A549 (cell line): ENCODE measurements at regions not wholly inside any gene's neighbourhood (a gene's known extent, or its start where the extent isn't known, plus 50 kb on each side); places are given as distances from the start of the nearest gene placed in this dataset.
A peak's percentile ranks its signal among the peaks of the same experiment; 100 is the strongest.

Experiments
- ATAC-seq, 2 experiments: fragments of 200-7000 bp in 1 of 2; fragments of >200 bp in 1 of 2; cut with Nextera tagmentation in 1 of 2; cut with Tn5 transposase in 1 of 2; 3 replicates each; pipeline versions ENCODE4 v1.8.0 to v1.9.1; 2018 to 2020; ENCODE audit warnings: mild to moderate bottlenecking in 1 of 2, moderate library complexity in 1 of 2
- CTCF ChIA-PET: fragments of 300-600 bp; sonication (Branson Sonifier 250); formaldehyde crosslinking; extraction: SDS; loops from one replicate; lab custom pipeline; 2021; ENCODE audit warnings: antibody characterized with exemption, inconsistent platforms; lab: Yijun Ruan, JAX
- POLR2A ChIA-PET: fragments of 350-600 bp; formaldehyde crosslinking; extraction: SDS; loops from one replicate; lab custom pipeline; 2021; ENCODE audit warnings: antibody characterized with exemption, inconsistent platforms; lab: Yijun Ruan, JAX
- DNase-seq, 2 experiments: peaks; one replicate each; pipeline versions ENCODE4 v3.0.0 to v3.0.0-alpha.2; 2011 to 2016; ENCODE audit warnings: low read depth in 1 of 2, low spot score in 1 of 2
- FAIRE-seq: peaks from 2 replicates; lab custom pipeline; 2011; peaks lifted over from hg19 to GRCh38; lab: Jason Lieb, UNC
- H3K27ac ChIP-seq, 2 experiments: fragments of >200 bp; sonication (Bioruptor Twin); formaldehyde crosslinking; 3 replicates each; pipeline ENCODE4 v1.5.1; 2016 to 2017
- H3K4me1 ChIP-seq: fragments of >200 bp; sonication (Bioruptor Twin); formaldehyde crosslinking; 3 replicates; pipeline ENCODE4 v1.6.1; 2016
- H3K4me2 ChIP-seq: fragments of >200 bp; sonication (Bioruptor Twin); formaldehyde crosslinking; 3 replicates; pipeline ENCODE4 v1.6.1; 2016
- H3K4me3 ChIP-seq: fragments of >200 bp; sonication (Bioruptor Twin); formaldehyde crosslinking; 3 replicates; pipeline ENCODE4 v1.5.1; 2016
- H3K9me3 ChIP-seq: fragments of >200 bp; sonication (Bioruptor Twin); formaldehyde crosslinking; 3 replicates; pipeline ENCODE4 v1.6.1; 2016
- CBX2 ChIP-seq: fragments of 200-600 bp; sonication (generic); IDR thresholded peaks from 2 replicates; pipeline ENCODE4 v1.6.1; 2016; ENCODE audit warnings: low read depth, mild to moderate bottlenecking, borderline replicate concordance
- CHD4 ChIP-seq: fragments of 200-600 bp; sonication (generic); IDR thresholded peaks from 2 replicates; pipeline ENCODE4 v1.6.1; 2016; ENCODE audit warnings: antibody characterized with exemption, mild to moderate bottlenecking, borderline replicate concordance
- FOSL2 ChIP-seq, 2 experiments: fragments of 450-650 bp in 1 of 2; fragments of >200 bp in 1 of 2; sonication (Bioruptor Twin) in 1 of 2; formaldehyde crosslinking; IDR thresholded peaks; 2 replicates each; pipeline versions ENCODE4 v1.5.0 to v1.6.1; 2016 to 2020; ENCODE audit warnings: mild to moderate bottlenecking in 1 of 2, moderate library complexity in 1 of 2
- FOXS1 ChIP-seq: fragments of 250-450 bp; sonication (Bioruptor Pico); IDR thresholded peaks from 2 replicates; pipeline ENCODE4 v1.5.0; 2020; ENCODE audit warnings: mild to moderate bottlenecking, moderate library complexity
- HDAC2 ChIP-seq: fragments of 200-600 bp; sonication (generic); IDR thresholded peaks from 2 replicates; pipeline ENCODE4 v1.6.1; 2016
- HOXB5 ChIP-seq: fragments of 250-450 bp; sonication (Bioruptor Pico); IDR thresholded peaks from 2 replicates; pipeline ENCODE4 v1.5.0; 2020; ENCODE audit warnings: mild to moderate bottlenecking, moderate library complexity
- JUN ChIP-seq, 2 experiments: fragments of >200 bp; sonication (Bioruptor Twin); formaldehyde crosslinking; IDR thresholded peaks; 2 replicates in 1 of 2; 3 replicates in 1 of 2; pipeline ENCODE4 v1.6.1; 2016 to 2017
- JUNB ChIP-seq: fragments of >200 bp; sonication (Bioruptor Twin); formaldehyde crosslinking; IDR thresholded peaks from 2 replicates; pipeline ENCODE4 v1.6.1; 2016
- KDM5A ChIP-seq: fragments of 200-600 bp; sonication (generic); IDR thresholded peaks from 2 replicates; pipeline ENCODE4 v1.6.1; 2016; ENCODE audit warnings: antibody characterized with exemption, mild to moderate bottlenecking
- MAFK ChIP-seq: fragments of 450-650 bp; IDR thresholded peaks from 2 replicates; pipeline ENCODE4 v1.6.1; 2014; ENCODE audit not compliant: partially characterized antibody
- MYC ChIP-seq: IDR thresholded peaks from 2 replicates; pipeline ENCODE4 v1.6.1; 2012; ENCODE audit warnings: mild to moderate bottlenecking, inconsistent platforms, low read length, improper control_type of control experiment, borderline replicate concordance
- NR3C1 ChIP-seq: fragments of >200 bp; sonication (Bioruptor Twin); formaldehyde crosslinking; IDR thresholded peaks from 3 replicates; pipeline ENCODE4 v1.6.1; 2017
- POLR2A ChIP-seq: IDR thresholded peaks from 2 replicates; pipeline ENCODE4 v1.6.1; 2012; ENCODE audit warnings: mild to moderate bottlenecking, low read length
- POLR2AphosphoS2 ChIP-seq: conservative IDR thresholded peaks from 2 replicates; pipeline ENCODE4 v1.6.1; 2012; ENCODE audit warnings: low read length, improper control_type of control experiment, inconsistent platforms
- RCOR1 ChIP-seq: fragments of 150-350 bp; IDR thresholded peaks from 2 replicates; pipeline ENCODE4 v1.6.1; 2014; ENCODE audit warnings: antibody characterized with exemption, low read length, low read depth
- RNF2 ChIP-seq: fragments of 200-600 bp; sonication (generic); IDR thresholded peaks from 2 replicates; pipeline ENCODE4 v1.6.1; 2016; ENCODE audit warnings: low read depth, mild to moderate bottlenecking, antibody characterized with exemption, moderate library complexity, borderline replicate concordance
- SMC3 ChIP-seq: fragments of >200 bp; sonication (Bioruptor Twin); formaldehyde crosslinking; IDR thresholded peaks from 3 replicates; pipeline ENCODE4 v1.6.1; 2018; ENCODE audit warnings: inconsistent platforms
- SREBF2 ChIP-seq: fragments of 450-650 bp; IDR thresholded peaks from 2 replicates; pipeline ENCODE4 v1.6.1; 2014; ENCODE audit warnings: mild to moderate bottlenecking, moderate library complexity
- WGBS: methylation state at CpG from one replicate; pipeline ENCODE4 v1.1.6; 2017; ENCODE audit errors: missing lambda C conversion rate; 5-methylcytosine and 5-hydroxymethylcytosine counted together
- TF ChIP-seq, protein P1 (sequence below): fragments of 250-450 bp; sonication (Bioruptor Pico); IDR thresholded peaks from 2 replicates; pipeline ENCODE4 v1.5.0; 2020; ENCODE audit warnings: low read depth, mild to moderate bottlenecking, moderate library complexity
- TF ChIP-seq, protein P2 (sequence below): fragments of 200-600 bp; sonication (generic); IDR thresholded peaks from 2 replicates; pipeline ENCODE4 v1.6.1; 2016; ENCODE audit warnings: antibody characterized with exemption, mild to moderate bottlenecking, moderate library complexity
- TF ChIP-seq, protein P3 (sequence below): fragments of >200 bp; sonication (Bioruptor Twin); formaldehyde crosslinking; IDR thresholded peaks from 3 replicates; pipeline ENCODE4 v1.6.1; 2016
- TF ChIP-seq, protein P4 (sequence below): IDR thresholded peaks from 2 replicates; pipeline ENCODE4 v1.6.1; 2012

DNA sequence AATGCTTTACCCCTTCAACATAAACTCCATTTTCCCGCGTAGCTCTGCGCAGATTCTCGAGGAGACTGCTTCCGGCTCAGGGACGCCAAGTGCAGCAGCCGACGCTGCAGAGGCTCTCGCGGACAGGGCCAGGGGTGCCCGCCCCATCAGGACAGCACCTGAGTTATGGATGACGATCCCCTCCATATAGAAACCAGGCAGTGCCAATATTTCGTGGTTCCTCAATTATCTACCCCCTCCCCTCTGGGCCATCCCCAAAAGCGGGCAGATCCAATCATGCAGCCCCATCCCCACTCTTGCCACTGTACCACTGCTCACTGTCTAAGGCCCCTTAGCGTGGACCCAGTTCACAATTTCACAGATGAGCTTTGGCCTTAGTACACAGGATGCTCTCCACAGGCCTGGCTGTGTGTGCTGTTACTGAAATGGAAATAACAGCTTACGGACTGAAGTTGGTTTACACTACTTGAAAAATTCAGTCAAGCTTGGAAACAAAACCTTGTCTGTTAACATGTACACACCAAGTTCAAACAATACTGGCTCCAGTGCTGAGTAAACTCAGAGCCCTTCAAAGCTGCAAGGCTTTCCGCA is 74.5 kb downstream of the DACT2 start:
- ChIA-PET POLR2A (no interaction called here), CTCF (no interaction called here)
- 83% methylated on average over 16 of the region's 17 CpGs for WGBS
- no peak for TF ChIP-seq MAFK
- no peak for TF ChIP-seq RNF2
- TF ChIP-seq, protein P1, sequence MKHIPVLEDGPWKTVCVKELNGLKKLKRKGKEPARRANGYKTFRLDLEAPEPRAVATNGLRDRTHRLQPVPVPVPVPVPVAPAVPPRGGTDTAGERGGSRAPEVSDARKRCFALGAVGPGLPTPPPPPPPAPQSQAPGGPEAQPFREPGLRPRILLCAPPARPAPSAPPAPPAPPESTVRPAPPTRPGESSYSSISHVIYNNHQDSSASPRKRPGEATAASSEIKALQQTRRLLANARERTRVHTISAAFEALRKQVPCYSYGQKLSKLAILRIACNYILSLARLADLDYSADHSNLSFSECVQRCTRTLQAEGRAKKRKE (CRISPR knock-in tag) = no peak
- no peak for TF ChIP-seq NR3C1
- no peak for TF ChIP-seq POLR2A
- TF ChIP-seq FOSL2 (IDR thresholded peaks at IDR 0.05) = no peak
- TF ChIP-seq FOSL2 (CRISPR knock-in tag; IDR thresholded peaks at IDR 0.05) = no peak
- TF ChIP-seq JUN (IDR thresholded peaks at IDR 0.05) = no peak
- no peak for TF ChIP-seq HOXB5 (CRISPR knock-in tag)
- no peak for TF ChIP-seq JUNB
- no peak for TF ChIP-seq SREBF2
- TF ChIP-seq, protein P2, sequence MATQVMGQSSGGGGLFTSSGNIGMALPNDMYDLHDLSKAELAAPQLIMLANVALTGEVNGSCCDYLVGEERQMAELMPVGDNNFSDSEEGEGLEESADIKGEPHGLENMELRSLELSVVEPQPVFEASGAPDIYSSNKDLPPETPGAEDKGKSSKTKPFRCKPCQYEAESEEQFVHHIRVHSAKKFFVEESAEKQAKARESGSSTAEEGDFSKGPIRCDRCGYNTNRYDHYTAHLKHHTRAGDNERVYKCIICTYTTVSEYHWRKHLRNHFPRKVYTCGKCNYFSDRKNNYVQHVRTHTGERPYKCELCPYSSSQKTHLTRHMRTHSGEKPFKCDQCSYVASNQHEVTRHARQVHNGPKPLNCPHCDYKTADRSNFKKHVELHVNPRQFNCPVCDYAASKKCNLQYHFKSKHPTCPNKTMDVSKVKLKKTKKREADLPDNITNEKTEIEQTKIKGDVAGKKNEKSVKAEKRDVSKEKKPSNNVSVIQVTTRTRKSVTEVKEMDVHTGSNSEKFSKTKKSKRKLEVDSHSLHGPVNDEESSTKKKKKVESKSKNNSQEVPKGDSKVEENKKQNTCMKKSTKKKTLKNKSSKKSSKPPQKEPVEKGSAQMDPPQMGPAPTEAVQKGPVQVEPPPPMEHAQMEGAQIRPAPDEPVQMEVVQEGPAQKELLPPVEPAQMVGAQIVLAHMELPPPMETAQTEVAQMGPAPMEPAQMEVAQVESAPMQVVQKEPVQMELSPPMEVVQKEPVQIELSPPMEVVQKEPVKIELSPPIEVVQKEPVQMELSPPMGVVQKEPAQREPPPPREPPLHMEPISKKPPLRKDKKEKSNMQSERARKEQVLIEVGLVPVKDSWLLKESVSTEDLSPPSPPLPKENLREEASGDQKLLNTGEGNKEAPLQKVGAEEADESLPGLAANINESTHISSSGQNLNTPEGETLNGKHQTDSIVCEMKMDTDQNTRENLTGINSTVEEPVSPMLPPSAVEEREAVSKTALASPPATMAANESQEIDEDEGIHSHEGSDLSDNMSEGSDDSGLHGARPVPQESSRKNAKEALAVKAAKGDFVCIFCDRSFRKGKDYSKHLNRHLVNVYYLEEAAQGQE = no peak
- TF ChIP-seq RCOR1 = no peak
- no peak for TF ChIP-seq POLR2AphosphoS2
- TF ChIP-seq, protein P3, sequence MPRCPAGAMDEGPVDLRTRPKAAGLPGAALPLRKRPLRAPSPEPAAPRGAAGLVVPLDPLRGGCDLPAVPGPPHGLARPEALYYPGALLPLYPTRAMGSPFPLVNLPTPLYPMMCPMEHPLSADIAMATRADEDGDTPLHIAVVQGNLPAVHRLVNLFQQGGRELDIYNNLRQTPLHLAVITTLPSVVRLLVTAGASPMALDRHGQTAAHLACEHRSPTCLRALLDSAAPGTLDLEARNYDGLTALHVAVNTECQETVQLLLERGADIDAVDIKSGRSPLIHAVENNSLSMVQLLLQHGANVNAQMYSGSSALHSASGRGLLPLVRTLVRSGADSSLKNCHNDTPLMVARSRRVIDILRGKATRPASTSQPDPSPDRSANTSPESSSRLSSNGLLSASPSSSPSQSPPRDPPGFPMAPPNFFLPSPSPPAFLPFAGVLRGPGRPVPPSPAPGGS = no peak
- TF ChIP-seq CHD4 = no peak
- ATAC-seq (no peak), FAIRE-seq (no peak), DNase-seq (no peak)
- peaks cover 15% of the 10 kb centered on the region for H3K4me1 ChIP-seq
- no peak overlapping the region for H3K27ac ChIP-seq
- H3K9me3 ChIP-seq = no peaks in the 10 kb centered on the region
- no peak overlapping the region for H3K4me3 ChIP-seq
- no peak overlapping the region for H3K4me2 ChIP-seq

DNA sequence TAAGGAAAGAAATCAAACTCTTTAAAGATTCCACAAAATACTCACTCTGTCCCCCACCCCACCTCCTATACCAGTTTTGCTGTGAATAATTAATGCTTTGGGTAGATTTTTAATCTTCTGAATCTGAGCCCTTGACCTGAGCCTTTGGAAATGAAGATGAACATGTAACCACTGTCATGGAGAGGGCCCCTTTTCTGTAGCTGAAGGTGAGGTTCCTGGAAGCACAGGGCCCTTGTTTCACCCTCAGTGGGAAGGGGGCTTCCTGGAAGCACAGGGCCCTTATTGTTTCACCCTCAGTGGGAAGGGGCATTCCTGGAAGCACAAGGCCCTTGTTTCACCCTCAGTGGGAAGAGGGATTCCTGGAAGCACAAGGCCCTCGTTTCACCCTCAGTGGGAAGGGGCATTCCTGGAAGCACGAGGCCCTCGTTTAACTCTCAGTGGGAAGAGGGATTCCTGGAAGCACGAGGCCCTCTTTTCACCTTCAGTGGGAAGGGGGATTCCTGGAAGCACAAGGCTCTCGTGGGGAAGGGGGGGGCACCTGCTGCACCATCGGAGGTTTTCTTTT is 75.7 kb downstream of the DACT2 start:
- TF ChIP-seq KDM5A (no peak), JUN (IDR thresholded peaks at IDR 0.05) (no peak), CBX2 (no peak), POLR2A (no peak), FOXS1 (no peak), MYC (no peak), HDAC2 (no peak), SMC3 (no peak), MAFK (no peak)
- TF ChIP-seq, protein P4, sequence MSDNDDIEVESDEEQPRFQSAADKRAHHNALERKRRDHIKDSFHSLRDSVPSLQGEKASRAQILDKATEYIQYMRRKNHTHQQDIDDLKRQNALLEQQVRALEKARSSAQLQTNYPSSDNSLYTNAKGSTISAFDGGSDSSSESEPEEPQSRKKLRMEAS = no peak
- ATAC-seq (no peak), DNase-seq (no peak), FAIRE-seq (no peak)
- Histone ChIP-seq H3K27ac (0 out of 6 replicates have a peak overlapping the region, but pooled peaks of 1 of the 2 experiments have one; percentile 29), H3K9me3 (no peaks in the 10 kb centered on the region), H3K4me2 (no peak overlapping the region), H3K4me3 (no peak overlapping the region), H3K4me1 (peaks cover 18% of the 10 kb centered on the region)
- 78% methylated on average over 5 of the region's 6 CpGs for WGBS
- ChIA-PET CTCF (no interaction called here), POLR2A (no interaction called here)
